GDM1 (cell line): ENCODE measurements at regions not wholly inside any gene's neighbourhood (a gene's known extent, or its start where the extent isn't known, plus 50 kb on each side); places are given as distances from the start of the nearest gene placed in this dataset.

ENCODE experiments used
- DNase-seq: peaks from one replicate; lab custom pipeline; 2025; lab: John Stamatoyannopoulos, UW

GRCh38 chr2:2717406-2717805 lies 386.3 kb upstream of the MYT1L start:
- no peak for DNase-seq

DNA sequence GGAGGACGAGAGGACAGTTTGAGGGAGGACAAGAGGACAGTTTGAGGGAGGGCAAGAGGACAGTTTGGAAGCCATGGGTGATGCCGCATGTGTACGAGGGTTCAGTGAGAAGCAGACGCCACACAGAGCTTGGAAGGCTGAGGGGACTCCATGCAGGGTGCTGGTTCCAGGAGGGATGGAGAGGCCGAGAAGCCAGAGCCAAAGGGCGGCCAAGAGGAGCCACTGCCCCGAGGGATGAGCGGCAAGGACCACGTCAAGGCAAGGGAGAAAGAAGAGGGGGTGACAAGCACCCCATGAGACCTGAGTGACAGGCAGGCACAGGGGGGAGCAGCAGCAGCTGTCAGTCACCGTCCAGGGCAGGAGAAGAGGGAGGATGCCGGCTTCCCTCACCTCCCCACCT lies 385.7 kb upstream of the MYT1L start:
- no peak for DNase-seq

- DNase-seq, result no peak
These were observed 384.2 kb upstream of the MYT1L start for GRCh38 chr2:2715036-2715818.

DNA sequence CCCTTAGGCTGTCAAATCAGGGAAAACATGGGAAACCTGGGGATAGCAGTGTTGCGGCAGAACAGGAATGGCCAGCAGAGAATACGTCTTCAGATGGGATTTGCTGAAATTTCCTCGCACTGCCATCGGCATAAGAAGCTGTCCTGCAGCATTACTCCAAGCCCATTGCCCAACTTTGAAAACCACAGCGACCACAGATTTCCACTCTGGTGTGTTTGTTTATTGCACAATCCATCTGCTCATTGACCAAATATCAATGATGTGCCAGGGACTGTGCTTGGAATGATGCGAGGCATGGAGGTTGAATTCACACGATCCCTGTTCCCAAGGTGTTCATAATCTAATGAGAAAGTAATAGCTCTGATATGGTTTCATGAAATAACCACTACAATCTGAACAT lies 383.3 kb upstream of the MYT1L start:
- no peak for DNase-seq

GRCh38 chr2:2709431-2709770 lies 378.3 kb upstream of the MYT1L start:
- no peak for DNase-seq

DNA sequence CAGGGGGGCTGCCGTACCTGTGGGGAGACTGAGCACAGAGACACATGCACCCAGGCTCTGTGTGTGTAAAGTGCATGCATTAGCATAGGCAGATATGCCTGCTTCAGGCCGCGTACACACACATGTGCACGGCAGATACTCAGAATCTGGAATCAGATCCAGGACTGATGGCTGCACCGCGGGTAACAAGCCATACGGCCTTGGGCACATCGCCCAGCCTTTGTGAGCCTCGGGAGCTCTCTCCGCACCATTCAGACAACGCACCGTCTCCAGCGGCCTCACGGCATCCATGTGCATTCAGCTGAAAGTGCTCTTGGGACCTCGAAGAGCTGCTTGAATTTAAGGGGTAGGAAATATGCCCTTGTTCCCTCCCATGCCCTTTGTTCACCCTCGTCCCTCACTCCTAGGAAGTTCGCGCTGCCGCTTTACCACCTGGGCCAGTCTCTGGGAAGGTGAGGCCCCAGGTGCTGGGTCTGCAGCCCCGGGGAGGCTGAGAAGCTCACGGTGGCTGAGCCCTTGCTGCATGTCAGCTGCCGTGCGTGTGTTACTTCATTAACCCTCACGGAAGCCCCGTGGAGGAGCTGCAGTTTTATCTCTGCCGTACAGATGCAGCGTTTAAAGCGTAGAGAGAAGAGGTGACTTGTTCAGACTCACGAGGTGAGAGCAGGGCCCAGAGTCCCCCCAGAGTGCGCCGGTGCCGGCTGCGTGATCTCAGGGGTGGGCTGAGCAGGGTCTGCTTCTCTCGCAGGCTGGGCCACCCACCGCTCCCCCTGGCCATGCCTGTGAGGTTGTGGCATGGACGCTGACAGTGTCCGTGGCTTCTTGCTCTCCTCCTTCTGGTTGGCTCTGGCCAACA lies 377.7 kb upstream of the MYT1L start:
- no peak for DNase-seq

GRCh38 chr2:2707206-2707991 lies 376.3 kb upstream of the MYT1L start:
- DNase-seq, result no peak

GRCh38 chr2:2706306-2706705 lies 375.2 kb upstream of the MYT1L start:
- DNase-seq, result no peak

GRCh38 chr2:2705871-2706270 lies 374.8 kb upstream of the MYT1L start:
- no peak for DNase-seq

GRCh38 chr2:2704428-2705090 lies 373.5 kb upstream of the MYT1L start:
- peak; percentile 83 for DNase-seq

DNA sequence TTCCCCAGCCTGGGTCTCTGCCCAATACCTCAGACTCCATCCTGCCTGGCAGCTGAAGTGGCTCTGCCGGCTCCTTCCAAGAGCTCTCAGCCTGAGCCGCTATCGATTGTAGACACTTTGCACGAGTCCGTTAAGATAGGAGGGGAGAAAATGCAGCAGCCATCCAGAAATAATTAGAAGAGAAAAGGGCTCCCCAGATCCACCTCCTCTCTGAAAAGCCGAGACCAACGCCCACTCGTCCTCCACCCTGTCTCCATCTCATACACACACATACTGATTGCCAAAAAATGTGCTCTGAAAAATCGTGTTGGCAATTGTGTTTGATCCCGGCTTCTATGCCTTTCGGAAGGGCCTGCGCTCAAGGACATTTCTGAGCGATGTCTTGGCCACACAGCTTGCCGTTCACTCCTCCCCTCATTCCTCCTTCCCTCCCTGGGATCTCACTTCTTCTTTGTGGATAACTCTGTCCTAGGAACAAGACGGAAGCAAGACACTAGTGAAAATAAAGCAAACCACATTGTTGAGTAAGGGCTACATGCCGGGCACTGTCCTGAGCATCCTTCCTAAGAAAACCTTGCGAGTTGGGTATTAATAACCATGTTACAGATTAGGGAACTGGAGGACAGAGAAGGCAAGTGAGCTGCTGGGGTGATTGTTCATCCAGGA lies 372.8 kb upstream of the MYT1L start:
- no peak for DNase-seq

DNA sequence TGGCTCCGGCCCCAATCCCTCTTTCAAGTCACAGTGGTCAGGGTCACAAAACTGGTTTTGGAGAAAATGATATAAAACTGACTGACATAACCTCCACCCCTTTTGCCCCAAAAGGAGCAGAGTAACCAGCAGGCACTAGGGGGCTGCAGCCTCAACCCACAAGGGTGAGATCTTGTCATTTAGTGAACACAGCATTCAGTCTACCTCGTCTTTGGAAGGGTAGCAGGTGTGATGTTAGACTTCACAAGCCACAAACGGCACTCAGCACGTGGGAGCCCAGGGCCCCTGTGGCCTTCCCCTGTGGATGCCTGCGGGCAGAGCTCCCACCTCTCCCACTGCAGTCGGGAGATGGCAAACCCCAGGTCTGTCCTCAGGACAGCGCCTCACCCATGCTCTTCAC lies 372.1 kb upstream of the MYT1L start:
- DNase-seq, result no peak

- no peak for DNase-seq
These were observed 371.3 kb upstream of the MYT1L start for GRCh38 chr2:2702385-2702784.

DNA sequence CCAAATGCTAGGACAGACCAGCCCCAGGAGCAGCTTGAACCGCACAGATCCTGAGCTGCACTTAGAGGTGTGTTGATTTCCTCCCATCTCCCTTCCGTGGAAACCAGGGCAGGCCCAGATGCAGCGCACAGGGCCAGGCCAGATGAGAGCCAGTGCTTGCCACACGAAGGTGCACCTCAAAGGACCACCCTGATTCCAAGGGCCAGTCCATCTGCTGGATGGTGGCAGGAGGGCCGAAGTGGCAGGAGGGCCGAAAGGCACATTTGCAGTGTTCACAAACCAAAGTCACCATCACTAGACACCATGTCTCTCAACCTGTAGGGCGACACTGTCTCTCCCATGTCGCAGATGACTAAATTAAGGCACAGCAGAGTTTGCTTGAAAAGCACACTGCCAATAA lies 370.7 kb upstream of the MYT1L start:
- no peak for DNase-seq

DNA sequence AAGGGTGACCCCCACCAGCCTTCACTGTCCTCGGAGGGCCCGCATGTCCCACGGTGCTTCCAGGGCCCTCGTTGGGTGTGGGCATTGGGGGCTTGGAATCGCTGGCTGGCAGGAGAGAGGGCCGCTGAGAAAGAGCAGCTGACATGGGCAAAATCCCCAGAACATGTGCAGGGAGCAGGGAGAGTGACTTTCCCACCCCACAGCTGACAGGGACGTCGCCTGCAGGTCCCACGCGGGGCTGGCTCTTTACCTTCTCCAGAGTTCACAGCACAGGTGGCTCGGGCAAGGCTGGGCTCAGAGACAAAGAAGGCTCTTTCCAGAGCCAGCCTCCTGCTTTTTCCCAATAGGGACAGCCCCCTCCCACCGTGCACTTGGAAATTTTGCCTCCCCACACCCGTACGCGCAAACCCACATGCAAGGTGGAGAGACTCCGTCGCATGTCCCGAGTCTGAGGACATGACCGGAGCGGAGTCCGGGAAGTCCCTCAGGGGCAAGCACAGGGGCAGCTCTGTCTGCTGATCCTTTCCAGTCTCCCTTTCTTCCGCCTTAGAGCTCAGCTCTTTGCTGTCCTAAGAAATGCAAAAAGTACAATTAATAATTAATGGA lies 370.2 kb upstream of the MYT1L start:
- no peak for DNase-seq

- no peak for DNase-seq
These were observed 368.0 kb upstream of the MYT1L start for GRCh38 chr2:2699121-2699505.

GRCh38 chr2:2698182-2699120 lies 367.4 kb upstream of the MYT1L start:
- peak; percentile 20 for DNase-seq

- DNase-seq, result no peak
These were observed 365.8 kb upstream of the MYT1L start for GRCh38 chr2:2696733-2697455.

GRCh38 chr2:2696325-2696724 lies 365.2 kb upstream of the MYT1L start:
- DNase-seq, result no peak
